HS-27A (cell line): ENCODE measurements at regions not wholly inside any gene's neighbourhood (a gene's known extent, or its start where the extent isn't known, plus 50 kb on each side); places are given as distances from the start of the nearest gene placed in this dataset.
"Not testable (repeated sequence)": the region's sequence is repeated elsewhere in the genome, so short reads cannot be mapped to it uniquely, and the experiment has no call there.

Experiments
- DNase-seq: peaks from one replicate; pipeline ENCODE4 v3.0.0-alpha.2; 2012; ENCODE audit warnings: low read depth, missing footprints

DNA sequence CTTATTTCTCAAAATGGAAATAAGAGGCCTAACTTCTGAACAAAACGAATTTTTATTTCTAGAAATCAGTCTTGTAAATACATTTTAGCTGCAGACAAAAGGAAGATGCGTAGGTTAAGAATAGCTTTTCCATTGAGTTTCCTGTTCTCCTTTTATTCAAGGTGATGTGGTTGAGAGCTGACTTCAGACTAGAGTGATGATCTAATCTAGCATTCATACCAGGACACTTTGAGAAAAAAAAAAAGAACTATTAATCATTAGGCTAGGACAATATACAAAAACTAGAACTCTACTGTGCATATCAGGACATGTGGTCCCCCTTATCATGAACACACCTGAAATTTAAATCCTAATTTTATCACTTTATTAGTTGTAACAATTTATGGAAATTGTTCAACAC is 884.5 kb upstream of the EPHA5 start:
- DNase-seq = no peak

DNA sequence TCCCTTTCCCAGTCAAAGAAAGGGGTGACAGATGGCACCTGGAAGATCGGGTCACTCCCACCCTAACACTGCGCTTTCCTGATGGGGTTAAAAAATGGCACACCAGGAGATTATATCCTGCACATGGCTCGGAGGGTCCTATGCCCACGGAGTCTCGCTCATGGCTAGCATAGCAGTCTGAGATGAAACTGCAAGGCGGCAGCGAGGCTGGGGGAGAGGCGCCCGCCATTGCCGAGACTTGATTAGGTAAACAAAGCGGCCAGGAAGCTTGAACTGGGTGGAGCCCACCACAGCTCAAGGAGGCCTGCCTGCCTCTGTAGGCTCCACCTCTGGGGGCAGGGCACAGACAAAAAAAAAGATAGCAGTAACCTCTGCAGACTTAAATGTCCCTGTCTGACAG is 875.0 kb upstream of the EPHA5 start:
- DNase-seq = not testable (repeated sequence)

DNA sequence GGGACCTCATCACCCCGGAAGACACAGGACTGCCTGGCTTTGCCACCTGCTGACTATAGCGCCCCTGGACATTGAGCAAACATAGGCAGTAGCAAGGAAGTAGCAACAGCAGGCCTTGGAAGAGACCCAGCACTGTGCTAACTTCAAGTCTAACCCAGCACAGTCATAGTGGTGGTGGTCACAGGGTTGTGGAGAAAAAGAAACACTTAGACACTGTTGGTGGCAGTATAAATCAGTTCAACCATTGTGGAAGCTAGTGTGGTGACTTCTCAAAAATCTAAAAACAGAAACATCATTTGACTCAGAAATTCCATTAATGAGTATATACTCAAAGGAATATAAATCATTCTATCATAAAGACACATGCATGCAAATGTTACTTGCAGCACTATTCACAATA is 874.0 kb upstream of the EPHA5 start:
- no peak for DNase-seq

DNA sequence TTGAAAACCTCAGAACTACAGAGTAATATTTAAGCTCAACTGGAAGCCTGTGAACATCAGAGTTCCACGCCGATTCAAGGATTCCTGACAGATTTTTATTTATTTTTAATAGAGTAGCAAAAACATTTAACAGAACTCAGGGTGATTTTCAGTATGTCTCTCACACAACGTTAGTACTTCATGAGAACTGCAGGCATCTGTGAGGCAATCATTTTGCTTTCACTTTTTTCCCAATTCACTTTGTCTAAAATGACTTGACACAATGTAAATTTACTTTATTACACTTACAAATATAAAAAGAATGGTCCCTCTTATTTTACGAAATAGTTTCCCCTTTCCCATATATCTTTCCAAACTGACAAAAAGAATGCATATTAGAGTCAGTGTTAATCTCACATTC is 869.5 kb upstream of the EPHA5 start:
- no peak for DNase-seq

DNA sequence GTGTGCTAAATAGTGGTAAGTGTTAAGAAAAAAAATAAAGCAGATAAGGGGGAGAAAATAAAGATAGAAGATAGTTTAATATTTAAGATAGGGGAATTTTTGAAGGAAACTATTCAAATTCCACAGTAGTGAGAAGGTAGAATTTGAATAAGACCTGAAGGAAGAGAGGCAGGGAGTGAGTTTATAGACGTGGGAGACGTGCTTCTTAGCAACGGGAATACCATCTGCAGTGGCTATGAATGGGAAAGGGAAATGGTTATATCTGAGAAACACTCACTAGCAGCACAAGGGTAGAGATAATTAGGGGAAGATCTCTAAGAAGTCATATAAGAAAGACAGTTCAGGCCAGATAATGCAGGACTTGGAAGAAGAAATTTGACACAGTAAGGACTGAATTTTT is 854.5 kb upstream of the EPHA5 start:
- DNase-seq = no peak

DNA sequence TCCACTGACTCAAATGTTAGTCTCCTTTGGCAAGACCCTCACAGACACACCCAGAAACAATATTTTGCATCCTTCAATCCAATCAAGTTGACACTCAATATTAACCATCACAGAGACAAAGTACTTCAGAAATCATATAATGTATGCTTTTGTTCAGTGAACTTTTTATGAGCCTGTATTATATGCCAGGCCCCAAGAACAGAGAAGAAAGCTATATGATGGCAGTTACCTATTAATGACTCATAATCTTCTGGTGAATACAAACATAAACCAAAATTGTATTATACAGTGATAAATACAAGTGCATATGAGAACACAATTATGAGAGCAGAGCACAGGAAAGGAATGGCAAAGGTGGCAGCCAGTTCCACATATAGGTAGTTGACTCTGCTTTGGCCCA is 852.0 kb upstream of the EPHA5 start:
- DNase-seq = no peak

DNA sequence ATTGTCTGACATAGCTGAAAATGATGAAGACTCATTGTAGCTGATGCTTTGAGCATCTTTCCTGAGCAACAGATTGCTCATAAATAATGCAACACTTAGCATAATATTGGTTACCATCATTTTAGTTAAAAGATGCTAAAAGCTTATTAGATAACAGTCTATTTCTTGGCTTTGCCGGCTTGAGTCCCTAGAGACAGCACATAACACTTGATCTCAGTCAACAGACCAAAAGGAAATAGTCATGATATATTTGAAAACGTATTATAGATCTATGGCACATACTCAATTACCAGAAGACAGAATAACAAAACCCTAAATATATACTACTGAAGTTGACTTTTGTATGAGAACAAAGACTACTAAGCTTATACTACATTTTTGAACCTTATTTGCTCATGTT is 846.7 kb upstream of the EPHA5 start:
- no peak for DNase-seq

DNA sequence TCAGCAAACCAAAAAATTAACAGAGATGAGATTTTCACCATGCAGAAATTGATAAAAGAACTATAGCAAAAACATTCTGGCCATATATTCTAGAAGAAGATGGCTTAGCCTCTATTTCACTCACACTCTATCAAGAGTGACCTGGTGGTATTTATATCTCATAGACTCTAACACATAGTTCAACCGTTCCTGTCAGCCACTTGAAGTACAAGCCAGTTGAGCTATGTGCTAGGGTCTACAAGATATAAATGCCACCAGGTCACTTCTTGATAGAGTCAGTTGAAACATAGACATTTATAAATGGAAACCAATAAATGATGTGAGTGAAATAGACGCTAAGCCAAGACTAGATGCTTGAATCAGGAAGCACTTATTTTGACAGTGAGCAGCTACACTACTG is 836.7 kb upstream of the EPHA5 start:
- DNase-seq = no peak

DNA sequence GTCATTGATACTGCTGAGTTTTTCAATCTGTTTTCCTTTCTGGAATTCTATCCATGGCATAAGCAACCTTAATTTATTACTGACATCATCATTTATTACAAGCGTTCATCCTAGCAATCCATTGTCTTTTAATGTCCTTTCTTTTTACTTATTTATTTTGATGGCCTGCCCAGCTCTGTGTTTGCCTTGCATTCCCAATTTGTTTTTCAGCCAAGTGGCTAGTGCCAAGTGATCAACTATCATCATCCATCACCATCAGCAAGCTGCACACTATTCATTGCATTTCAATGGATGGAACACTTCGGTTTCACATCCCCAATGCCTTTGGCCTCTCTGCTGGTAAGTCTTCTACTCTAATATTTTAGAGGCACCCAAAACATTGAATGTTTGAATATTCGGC is 831.7 kb upstream of the EPHA5 start:
- DNase-seq = no peak

GRCh38 chr4:66490729-66491128 is 820.4 kb upstream of the EPHA5 start:
- no peak for DNase-seq

DNA sequence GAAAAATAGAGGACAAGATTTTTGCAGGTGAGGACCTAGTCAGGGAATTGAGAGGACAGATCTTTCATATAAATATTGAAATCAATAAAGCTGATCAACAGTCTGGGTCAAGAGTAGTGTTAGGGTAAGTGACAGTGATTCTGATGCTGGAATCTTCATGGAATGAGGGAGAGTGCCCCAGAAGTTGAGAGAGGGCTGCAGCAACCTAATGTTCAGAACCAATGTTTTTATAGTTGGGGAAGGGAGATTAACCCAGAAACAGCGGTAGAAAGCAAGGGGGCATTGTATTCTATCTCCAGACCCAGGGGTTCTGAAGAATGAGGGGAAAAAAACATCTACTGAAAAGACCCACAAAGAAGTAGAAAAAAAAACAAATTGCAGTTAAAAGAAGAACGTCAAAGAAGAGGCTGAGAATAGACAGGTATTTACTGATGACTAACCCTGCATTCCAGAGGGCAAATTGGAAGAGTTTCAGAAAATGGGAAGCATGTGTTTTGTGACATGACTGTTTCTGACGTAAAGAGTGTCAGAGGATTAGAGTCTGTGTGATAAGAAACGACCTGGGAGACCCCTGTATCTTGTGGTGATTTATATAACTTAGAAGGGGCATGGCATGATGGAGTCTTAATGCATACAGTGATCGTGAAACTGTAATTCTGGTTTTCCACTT is 819.6 kb upstream of the EPHA5 start:
- DNase-seq = peak; percentile 97

GRCh38 chr4:66489370-66489769 is 819.1 kb upstream of the EPHA5 start:
- DNase-seq = peak; percentile 40

DNA sequence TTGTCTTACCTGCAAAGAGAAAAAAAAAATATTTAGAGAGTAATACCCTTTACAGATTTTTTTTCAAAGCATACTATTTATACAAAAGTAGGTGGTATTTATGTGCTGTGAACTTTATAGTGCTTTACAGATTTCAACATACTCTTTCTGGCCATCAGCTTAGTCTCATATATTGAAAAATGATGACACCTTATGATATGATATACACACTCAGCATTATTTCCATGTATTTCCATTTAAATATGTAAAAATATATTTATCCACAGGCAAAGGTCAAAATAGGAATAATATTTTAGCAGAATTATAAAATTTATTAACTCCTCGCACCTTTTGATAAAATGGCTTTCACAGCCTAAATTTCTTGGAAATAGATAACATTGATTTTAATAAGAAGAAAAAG is 815.8 kb upstream of the EPHA5 start:
- no peak for DNase-seq

DNA sequence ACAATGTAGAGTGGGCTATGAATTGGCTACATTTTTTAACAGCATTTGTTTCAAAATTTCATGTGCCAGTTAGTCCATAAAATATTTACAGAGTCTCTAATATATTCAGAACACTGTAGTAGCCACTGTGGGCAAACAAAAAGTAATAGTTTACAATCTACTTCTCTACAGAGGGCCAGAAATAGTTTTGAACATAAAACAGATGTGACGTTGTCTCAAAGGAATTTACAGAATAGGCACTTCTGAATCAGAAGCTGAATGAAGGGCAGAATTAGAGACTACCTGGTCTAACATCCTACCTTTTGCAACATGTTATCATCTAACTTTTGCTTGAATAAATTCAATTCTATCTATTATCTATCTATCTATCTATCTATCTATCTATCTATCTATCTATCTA is 811.9 kb upstream of the EPHA5 start:
- DNase-seq = no peak

DNA sequence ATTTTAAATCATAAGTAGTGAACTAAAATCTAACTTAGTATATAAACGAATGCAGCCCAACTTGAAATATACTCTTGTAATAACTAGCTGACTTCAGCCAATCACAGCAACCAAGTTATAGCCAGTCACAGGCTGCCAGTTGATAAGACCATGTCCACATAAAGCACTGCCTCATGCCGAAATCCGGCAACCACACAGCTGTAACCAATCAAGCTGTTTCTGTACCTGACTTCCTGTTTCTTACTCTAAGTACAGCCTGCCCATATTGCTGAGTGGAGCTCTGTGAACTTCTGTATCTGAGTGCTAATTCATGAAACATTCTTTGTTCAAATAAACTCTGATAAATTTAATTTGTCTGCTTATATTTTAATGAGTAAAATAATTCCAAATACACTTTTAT is 805.3 kb upstream of the EPHA5 start:
- DNase-seq = no peak

GRCh38 chr4:66465111-66465510 is 794.8 kb upstream of the EPHA5 start:
- DNase-seq = peak; percentile 30

GRCh38 chr4:66462890-66463289 is 792.6 kb upstream of the EPHA5 start:
- not testable (repeated sequence) for DNase-seq

DNA sequence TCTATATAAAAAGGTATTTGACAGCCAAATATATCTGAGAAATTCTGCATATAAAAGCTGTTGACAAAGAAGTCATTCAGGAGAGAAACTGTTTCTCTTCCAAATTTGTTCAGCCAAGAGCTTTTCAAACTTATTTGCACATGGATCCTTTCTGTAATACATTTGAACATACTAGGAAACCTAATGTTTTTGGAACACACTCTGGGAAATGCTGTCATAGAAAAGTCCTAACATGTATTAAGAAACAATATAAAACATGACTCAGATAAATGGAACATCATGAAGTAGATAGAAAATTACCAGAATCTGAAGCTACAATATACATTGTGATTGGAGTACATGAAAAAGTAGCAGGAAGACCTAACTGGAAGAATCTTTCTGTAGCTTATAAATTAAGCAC is 781.5 kb upstream of the EPHA5 start:
- DNase-seq = no peak

GRCh38 chr4:66443008-66443407 is 772.7 kb upstream of the EPHA5 start:
- DNase-seq = no peak

DNA sequence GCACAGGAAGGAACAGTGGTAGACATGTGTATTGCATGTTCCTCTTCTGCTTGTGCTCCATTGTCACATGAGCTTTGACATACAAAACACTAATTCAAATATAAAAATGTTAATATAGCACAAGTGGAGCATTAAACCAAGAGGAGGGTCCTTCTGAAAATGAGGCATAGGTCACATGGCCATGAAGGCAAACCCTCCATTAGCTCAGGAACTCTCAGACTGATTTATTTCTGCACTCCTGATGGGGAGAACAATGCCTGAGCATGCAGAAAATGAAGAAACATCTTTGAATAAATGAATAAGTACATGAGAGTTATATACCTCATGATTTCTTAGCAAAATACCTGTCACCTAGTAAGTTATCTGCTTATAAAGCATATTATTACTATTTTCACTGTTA is 769.2 kb upstream of the EPHA5 start:
- no peak for DNase-seq

DNA sequence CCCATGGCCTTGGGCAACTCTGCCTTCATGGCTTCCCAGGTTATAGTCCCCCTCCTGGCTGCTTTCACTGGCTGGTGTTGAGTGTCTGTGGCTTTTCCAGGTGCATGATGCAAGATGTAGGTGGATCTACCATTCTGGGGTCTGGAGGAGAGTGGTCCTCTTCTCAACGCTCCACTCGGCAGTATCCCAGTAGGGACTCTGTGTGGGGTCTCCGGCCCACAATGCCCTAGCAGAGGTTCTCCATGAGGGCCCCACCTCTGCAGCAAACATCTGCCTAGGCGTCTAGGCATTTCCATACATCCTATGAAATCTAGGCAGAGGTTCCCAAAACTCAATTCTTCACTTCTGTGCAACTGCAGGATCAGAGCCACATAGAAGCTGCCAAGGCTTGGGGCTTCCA is 763.4 kb upstream of the EPHA5 start:
- DNase-seq = no peak

GRCh38 chr4:66430856-66431255 is 760.6 kb upstream of the EPHA5 start:
- DNase-seq = peak; percentile 20

DNA sequence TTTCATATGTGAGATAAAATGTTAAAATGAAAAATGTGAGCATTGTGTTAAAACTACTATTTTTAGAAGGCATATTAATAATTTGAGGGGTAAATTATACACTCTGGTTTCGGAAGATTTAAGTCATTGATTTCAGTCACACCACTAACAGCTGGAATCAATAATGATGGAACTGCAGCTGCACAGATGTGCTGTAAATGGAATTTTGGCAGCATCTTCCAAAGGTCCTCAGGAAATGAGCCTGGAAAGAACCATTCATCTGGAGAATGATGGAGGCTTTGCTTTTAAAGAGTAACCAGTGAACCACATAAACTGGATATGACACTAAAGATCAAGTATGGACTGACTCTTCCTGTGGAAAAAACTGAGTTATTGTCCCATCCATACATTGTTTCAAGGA is 759.0 kb upstream of the EPHA5 start:
- no peak for DNase-seq

- DNase-seq = no peak
Measured at GRCh38 chr4:66416425-66416824, 746.1 kb upstream of the EPHA5 start.

GRCh38 chr4:66404141-66404540 is 733.9 kb upstream of the EPHA5 start:
- no peak for DNase-seq
